ENCODE measurements at regions not wholly inside any gene's neighbourhood (a gene's known extent, or its start where the extent isn't known, plus 50 kb on each side); places are given as distances from the start of the nearest gene placed in this dataset.
"Not testable (repeated sequence)": the region's sequence is repeated elsewhere in the genome, so short reads cannot be mapped to it uniquely, and the experiment has no call there.

DNA sequence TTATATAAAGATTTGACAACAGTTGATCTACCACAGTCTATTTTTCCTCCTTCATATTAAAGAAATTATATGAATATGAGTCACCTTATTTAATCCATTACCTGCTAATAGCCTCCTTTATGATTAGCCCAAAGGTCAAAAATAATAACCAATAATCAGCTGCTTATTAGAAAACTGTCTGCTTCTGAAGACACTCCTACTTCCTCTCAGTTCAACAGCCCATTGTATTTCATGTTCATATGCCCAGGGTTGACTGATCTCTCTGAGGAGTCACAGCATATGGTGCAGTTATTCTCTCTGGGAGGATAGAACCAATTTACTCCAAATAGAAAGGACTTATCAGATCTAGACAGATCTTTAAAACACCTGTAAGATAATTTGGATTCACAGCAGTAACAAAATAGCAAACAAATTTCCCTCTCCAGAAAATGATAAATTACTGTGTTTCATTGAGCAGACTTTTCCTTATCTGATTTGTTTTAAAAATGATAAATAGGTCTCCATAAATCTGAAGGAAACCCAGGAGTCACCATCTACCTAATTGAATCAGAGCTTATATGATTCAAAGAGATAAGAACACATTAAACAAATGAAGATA is 180.4 kb upstream of the ITGA1 start:
- H3K36me3 ChIP-seq (ENCODE audit: insufficient read depth, low read length) = no peaks in the 10 kb centered on the region
- H3K4me1 ChIP-seq (ENCODE audit: insufficient read depth, low read length) = no peaks in the 10 kb centered on the region
- H3K27ac ChIP-seq (ENCODE audit: low read depth, low read length) = no peak overlapping the region
- H3K9me3 ChIP-seq (ENCODE audit: low read length) = no peaks in the 10 kb centered on the region
- no peak overlapping the region for H3K4me3 ChIP-seq (ENCODE audit: low read depth in 1 of 2, low read length in 2 of 2)
- H3K9ac ChIP-seq (ENCODE audit: low read length) = no peak overlapping the region
- no peaks in the 10 kb centered on the region for H3K27me3 ChIP-seq (ENCODE audit: control insufficient read depth in 1 of 2, insufficient read depth in 2 of 2, low read length in 2 of 2)

DNA sequence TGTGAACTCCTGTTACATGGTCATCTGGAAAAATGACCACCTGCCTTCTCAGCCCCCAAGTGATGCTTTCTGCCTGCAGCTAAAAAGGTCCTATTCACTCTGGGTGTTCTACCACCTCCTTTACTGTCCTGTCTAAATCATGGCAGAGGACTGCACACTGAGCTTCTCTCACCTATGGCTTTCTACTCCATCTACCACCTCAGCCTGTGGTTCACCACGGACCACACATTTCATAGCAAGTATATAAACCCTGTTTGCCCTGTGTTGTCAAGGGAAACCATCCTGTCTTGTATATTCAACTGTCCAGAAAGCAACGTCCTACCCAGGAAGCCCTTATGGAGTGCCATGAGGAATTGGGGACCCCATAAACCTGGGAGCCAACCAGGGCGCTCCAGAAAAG is 167.4 kb upstream of the ITGA1 start:
- Histone ChIP-seq H3K4me1 (ENCODE audit: insufficient read depth, low read length) (no peaks in the 10 kb centered on the region), H3K9me3 (ENCODE audit: low read length) (no peaks in the 10 kb centered on the region), H3K36me3 (ENCODE audit: insufficient read depth, low read length) (no peaks in the 10 kb centered on the region), H3K27ac (ENCODE audit: low read depth, low read length) (no peak overlapping the region), H3K9ac (ENCODE audit: low read length) (no peak overlapping the region), H3K27me3 (ENCODE audit: control insufficient read depth in 1 of 2, insufficient read depth in 2 of 2, low read length in 2 of 2) (no peaks in the 10 kb centered on the region), H3K4me3 (ENCODE audit: low read depth in 1 of 2, low read length in 2 of 2) (no peak overlapping the region)

DNA sequence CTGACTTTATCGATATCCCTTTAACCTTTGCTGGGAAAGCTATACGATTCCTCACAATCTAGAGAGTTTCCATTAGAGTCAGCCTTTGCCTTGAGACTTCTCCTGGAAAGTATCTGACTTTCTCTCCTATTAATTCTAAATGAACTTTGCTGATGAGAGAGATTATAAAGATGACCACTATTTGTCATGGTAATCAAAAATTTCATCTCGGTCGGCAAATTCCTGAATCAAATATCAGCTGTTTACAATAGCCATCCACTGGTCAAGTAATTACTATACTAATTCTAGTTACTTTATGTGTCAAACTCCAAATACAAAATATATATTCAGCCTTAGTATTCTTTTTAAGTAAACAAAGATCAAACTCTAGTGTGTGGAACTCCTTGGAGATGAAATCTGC is 164.4 kb upstream of the ITGA1 start:
- no peaks in the 10 kb centered on the region for H3K9me3 ChIP-seq (ENCODE audit: low read length)
- no peaks in the 10 kb centered on the region for H3K27me3 ChIP-seq (ENCODE audit: control insufficient read depth in 1 of 2, insufficient read depth in 2 of 2, low read length in 2 of 2)
- H3K4me1 ChIP-seq (ENCODE audit: insufficient read depth, low read length) = no peaks in the 10 kb centered on the region
- no peak overlapping the region for H3K9ac ChIP-seq (ENCODE audit: low read length)
- no peak overlapping the region for H3K4me3 ChIP-seq (ENCODE audit: low read depth in 1 of 2, low read length in 2 of 2)
- H3K27ac ChIP-seq (ENCODE audit: low read depth, low read length) = no peak overlapping the region
- H3K36me3 ChIP-seq (ENCODE audit: insufficient read depth, low read length) = no peaks in the 10 kb centered on the region

DNA sequence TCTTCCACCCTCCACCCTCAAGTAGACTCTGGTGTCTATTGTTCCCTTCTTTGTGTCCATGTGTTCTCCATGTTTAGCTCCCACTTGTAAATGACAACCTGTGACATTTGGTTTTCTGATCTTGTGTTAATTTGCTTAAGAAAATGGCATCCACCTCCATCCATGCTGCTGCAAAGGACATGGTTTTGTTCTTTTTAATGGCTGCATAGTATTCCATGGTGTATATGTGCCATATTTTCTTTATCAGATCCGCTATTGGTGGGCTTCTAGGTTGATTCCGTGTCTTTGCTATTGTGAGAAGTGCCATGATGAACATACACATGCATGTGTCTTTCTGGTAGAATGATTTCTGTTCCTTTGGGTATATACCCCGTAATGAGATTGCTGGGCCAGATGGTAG is 163.4 kb upstream of the ITGA1 start:
- no peaks in the 10 kb centered on the region for H3K27me3 ChIP-seq (ENCODE audit: control insufficient read depth in 1 of 2, insufficient read depth in 2 of 2, low read length in 2 of 2)
- H3K9me3 ChIP-seq (ENCODE audit: low read length) = no peaks in the 10 kb centered on the region
- no peaks in the 10 kb centered on the region for H3K36me3 ChIP-seq (ENCODE audit: insufficient read depth, low read length)
- no peaks in the 10 kb centered on the region for H3K4me1 ChIP-seq (ENCODE audit: insufficient read depth, low read length)
- H3K4me3 ChIP-seq (ENCODE audit: low read depth in 1 of 2, low read length in 2 of 2) = no peak overlapping the region
- no peak overlapping the region for H3K27ac ChIP-seq (ENCODE audit: low read depth, low read length)
- H3K9ac ChIP-seq (ENCODE audit: low read length) = no peak overlapping the region

DNA sequence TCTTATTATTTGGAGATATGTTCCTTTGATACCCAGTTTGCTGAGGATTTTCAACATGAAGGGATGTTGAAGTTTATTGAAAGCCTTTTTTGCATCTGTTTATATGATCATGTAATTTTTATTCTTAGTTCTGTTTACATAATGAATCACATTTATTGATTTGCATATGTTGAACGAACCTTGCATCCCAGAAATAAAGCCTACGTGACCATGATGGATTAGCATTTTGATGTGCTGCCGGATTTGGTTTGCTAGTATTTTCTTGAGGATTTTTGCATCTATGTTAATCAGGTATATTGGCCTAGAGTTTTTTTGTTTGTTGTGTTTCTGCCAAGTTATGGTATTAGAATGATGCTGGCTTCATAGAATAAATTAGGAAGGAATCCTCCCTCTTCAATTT is 161.4 kb upstream of the ITGA1 start:
- no peak overlapping the region for H3K27ac ChIP-seq (ENCODE audit: low read depth, low read length)
- no peak overlapping the region for H3K4me3 ChIP-seq (ENCODE audit: low read depth in 1 of 2, low read length in 2 of 2)
- no peak overlapping the region for H3K9ac ChIP-seq (ENCODE audit: low read length)
- H3K36me3 ChIP-seq (ENCODE audit: insufficient read depth, low read length) = no peaks in the 10 kb centered on the region
- H3K4me1 ChIP-seq (ENCODE audit: insufficient read depth, low read length) = no peaks in the 10 kb centered on the region
- no peaks in the 10 kb centered on the region for H3K9me3 ChIP-seq (ENCODE audit: low read length)
- H3K27me3 ChIP-seq (ENCODE audit: control insufficient read depth in 1 of 2, insufficient read depth in 2 of 2, low read length in 2 of 2) = no peaks in the 10 kb centered on the region

DNA sequence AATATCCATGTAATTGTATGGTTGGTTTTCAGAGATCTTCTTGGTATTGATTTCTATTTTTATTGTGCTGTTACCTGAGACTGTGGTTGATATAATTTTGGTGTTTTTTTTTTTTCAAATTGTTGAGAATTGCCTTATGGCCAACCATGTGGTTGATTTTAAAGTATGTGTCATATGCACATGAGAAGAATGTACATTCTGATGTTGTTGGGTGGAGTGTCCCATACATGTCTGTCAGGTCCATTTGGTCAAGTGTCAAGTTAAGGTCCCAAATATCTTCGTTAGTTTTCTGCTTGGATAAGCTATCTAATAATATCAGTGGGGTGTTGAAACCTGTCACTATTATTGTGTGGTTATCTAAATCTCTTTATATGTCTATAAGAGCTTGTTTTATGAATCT is 160.0 kb upstream of the ITGA1 start:
- Histone ChIP-seq H3K27me3 (ENCODE audit: control insufficient read depth in 1 of 2, insufficient read depth in 2 of 2, low read length in 2 of 2) (no peaks in the 10 kb centered on the region), H3K9me3 (ENCODE audit: low read length) (no peaks in the 10 kb centered on the region), H3K27ac (ENCODE audit: low read depth, low read length) (no peak overlapping the region), H3K4me1 (ENCODE audit: insufficient read depth, low read length) (no peaks in the 10 kb centered on the region), H3K9ac (ENCODE audit: low read length) (no peak overlapping the region), H3K4me3 (ENCODE audit: low read depth in 1 of 2, low read length in 2 of 2) (no peak overlapping the region), H3K36me3 (ENCODE audit: insufficient read depth, low read length) (no peaks in the 10 kb centered on the region)

DNA sequence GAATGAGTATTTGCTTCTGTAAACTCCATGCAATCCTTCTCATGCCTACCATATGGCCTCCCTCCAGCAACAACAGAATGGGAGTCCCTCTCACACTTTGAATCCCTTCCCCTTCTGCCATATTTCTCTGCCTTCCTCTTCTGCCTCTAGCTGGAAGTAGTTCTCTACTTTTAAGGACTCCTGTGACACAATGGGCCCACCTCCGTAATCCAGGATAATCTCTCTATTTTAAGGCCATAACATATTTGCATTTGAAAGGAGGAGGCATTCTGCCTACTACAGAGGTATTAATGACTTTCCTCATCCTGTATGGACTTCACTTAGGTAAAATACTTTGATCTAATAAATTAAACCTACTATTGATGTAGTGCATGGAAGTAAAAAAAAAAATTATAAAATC is 155.4 kb upstream of the ITGA1 start:
- Histone ChIP-seq H3K9me3 (ENCODE audit: low read length) (no peaks in the 10 kb centered on the region), H3K36me3 (ENCODE audit: insufficient read depth, low read length) (no peaks in the 10 kb centered on the region), H3K27me3 (ENCODE audit: control insufficient read depth in 1 of 2, insufficient read depth in 2 of 2, low read length in 2 of 2) (no peaks in the 10 kb centered on the region), H3K4me3 (ENCODE audit: low read depth in 1 of 2, low read length in 2 of 2) (no peak overlapping the region), H3K4me1 (ENCODE audit: insufficient read depth, low read length) (no peaks in the 10 kb centered on the region), H3K9ac (ENCODE audit: low read length) (no peak overlapping the region), H3K27ac (ENCODE audit: low read depth, low read length) (no peak overlapping the region)

DNA sequence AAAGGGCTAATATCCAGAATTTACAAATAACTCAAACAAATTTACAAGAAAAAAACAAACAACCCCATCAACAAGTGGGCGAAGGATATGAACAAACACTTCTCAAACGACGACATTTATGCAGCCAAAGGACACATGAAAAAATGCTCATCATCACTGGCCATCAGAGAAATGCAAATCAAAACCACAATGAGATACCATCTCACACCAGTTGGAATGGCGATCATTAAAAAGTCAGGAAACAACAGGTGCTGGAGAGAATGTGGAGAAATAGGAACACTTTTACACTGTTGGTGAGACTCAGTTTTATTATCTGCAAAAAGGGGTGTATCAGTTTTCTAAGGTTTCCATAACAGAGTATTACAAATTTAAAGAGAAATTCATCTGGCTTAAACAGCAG is 153.5 kb upstream of the ITGA1 start:
- not testable (repeated sequence) for H3K4me3 ChIP-seq (ENCODE audit: low read depth in 1 of 2, low read length in 2 of 2); H3K9me3 ChIP-seq (ENCODE audit: low read length); H3K4me1 ChIP-seq (ENCODE audit: insufficient read depth, low read length); H3K36me3 ChIP-seq (ENCODE audit: insufficient read depth, low read length); H3K27ac ChIP-seq (ENCODE audit: low read depth, low read length); H3K9ac ChIP-seq (ENCODE audit: low read length); H3K27me3 ChIP-seq (ENCODE audit: control insufficient read depth in 1 of 2, insufficient read depth in 2 of 2, low read length in 2 of 2)

DNA sequence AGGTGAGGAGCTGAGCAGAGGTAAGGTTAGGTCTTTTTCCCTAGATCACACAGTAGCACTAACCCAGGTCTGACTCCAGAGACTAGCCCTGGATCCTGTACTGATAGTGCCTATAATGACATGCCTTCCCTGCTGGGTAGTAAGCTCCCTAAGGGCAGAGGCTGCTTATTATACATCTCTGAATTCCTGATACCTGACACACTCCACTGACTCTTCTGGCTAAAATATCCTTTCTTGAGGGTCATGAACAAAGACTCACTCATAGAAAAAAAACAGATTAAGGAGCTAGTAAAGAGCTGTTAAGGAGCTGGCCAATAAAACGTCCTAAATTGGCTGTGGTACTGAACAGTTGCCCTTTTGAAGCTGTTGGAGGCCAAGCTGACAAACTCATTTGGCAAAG is 149.0 kb upstream of the ITGA1 start:
- Histone ChIP-seq H3K9me3 (ENCODE audit: low read length) (no peaks in the 10 kb centered on the region), H3K4me3 (ENCODE audit: low read depth in 1 of 2, low read length in 2 of 2) (no peak overlapping the region), H3K27ac (ENCODE audit: low read depth, low read length) (no peak overlapping the region), H3K4me1 (ENCODE audit: insufficient read depth, low read length) (no peaks in the 10 kb centered on the region), H3K27me3 (ENCODE audit: control insufficient read depth in 1 of 2, insufficient read depth in 2 of 2, low read length in 2 of 2) (no peaks in the 10 kb centered on the region), H3K9ac (ENCODE audit: low read length) (no peak overlapping the region), H3K36me3 (ENCODE audit: insufficient read depth, low read length) (no peaks in the 10 kb centered on the region)

DNA sequence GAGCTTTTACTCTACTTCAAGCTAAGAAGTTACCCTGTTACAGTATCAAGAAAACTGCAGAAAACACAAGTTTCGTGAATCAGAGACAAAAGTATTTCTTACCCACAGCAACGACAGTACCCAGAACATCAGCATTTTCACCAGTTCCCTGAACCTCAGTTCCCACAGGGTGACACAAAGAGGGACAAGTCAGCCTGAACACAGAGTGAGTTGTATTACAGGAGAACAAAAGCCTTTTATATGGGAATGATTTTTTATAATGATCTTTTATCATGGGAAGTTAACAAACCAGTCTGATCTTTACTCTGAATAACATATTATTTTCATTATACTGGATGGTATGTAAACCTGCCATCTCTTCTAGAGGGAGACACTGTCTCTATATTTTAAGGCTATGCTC is 139.0 kb upstream of the ITGA1 start:
- no peak overlapping the region for H3K9ac ChIP-seq (ENCODE audit: low read length)
- H3K4me3 ChIP-seq (ENCODE audit: low read depth in 1 of 2, low read length in 2 of 2) = no peak overlapping the region
- no peaks in the 10 kb centered on the region for H3K36me3 ChIP-seq (ENCODE audit: insufficient read depth, low read length)
- no peaks in the 10 kb centered on the region for H3K4me1 ChIP-seq (ENCODE audit: insufficient read depth, low read length)
- no peaks in the 10 kb centered on the region for H3K27me3 ChIP-seq (ENCODE audit: control insufficient read depth in 1 of 2, insufficient read depth in 2 of 2, low read length in 2 of 2)
- H3K9me3 ChIP-seq (ENCODE audit: low read length) = no peaks in the 10 kb centered on the region
- no peak overlapping the region for H3K27ac ChIP-seq (ENCODE audit: low read depth, low read length)

DNA sequence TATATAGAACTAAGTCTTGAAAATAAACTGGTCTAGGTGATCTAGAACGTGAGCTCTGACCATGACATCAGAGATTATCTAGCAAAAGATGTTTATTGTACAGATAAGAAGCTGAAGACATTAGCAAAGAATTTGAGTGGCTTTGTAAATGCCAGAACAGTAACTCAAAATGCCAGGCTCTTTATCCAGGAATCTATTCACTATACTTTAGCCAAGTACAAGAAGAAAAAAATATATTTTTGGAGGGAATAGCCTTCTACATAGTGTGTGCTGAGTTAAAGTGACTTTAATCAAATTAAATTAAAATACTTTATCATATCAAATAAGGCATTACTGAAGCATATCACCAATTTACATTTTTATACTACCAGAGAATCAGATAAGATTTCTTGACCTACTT is 132.6 kb upstream of the ITGA1 start:
- Histone ChIP-seq H3K4me1 (ENCODE audit: insufficient read depth, low read length) (no peaks in the 10 kb centered on the region), H3K4me3 (ENCODE audit: low read depth in 1 of 2, low read length in 2 of 2) (no peak overlapping the region), H3K9me3 (ENCODE audit: low read length) (no peaks in the 10 kb centered on the region), H3K36me3 (ENCODE audit: insufficient read depth, low read length) (no peaks in the 10 kb centered on the region), H3K27me3 (ENCODE audit: control insufficient read depth in 1 of 2, insufficient read depth in 2 of 2, low read length in 2 of 2) (no peaks in the 10 kb centered on the region), H3K27ac (ENCODE audit: low read depth, low read length) (no peak overlapping the region), H3K9ac (ENCODE audit: low read length) (no peak overlapping the region)

DNA sequence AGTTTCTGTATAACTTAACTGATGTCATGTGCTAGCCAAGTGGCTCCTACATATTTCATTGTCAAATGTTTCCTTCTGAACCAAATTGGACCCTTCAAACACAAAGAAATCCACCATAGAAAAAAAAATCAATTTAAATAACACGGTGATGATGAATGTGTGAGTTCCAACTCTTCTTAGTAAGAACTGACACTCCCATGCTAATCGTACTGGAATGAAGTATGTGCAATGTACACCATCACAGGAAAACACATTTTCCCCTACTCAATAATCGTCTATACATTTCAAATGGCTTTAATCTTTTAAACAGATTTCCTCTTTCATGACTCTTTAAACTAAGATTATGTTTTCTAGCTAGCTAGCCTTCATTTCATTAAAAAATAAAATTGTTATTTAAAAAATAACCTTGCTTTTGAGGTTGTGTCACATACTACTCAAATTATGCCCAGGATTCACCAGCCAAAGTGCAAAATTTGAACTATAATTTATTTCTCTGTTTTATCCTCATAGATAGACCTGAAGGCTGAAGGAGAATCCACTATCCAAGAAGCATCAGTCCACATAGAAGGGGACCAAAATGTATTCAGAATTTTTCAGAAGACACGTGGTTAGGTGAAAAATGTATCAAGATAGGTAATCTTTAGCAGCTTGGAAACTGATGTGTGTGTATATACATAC is 131.0 kb upstream of the ITGA1 start:
- Histone ChIP-seq H3K9me3 (ENCODE audit: low read length) (no peaks in the 10 kb centered on the region), H3K27ac (ENCODE audit: low read depth, low read length) (no peak overlapping the region), H3K27me3 (ENCODE audit: control insufficient read depth in 1 of 2, insufficient read depth in 2 of 2, low read length in 2 of 2) (no peaks in the 10 kb centered on the region), H3K4me1 (ENCODE audit: insufficient read depth, low read length) (no peaks in the 10 kb centered on the region), H3K36me3 (ENCODE audit: insufficient read depth, low read length) (no peaks in the 10 kb centered on the region), H3K4me3 (ENCODE audit: low read depth in 1 of 2, low read length in 2 of 2) (no peak overlapping the region), H3K9ac (ENCODE audit: low read length) (no peak overlapping the region)
